GM12891 (cell line): ENCODE measurements at regions not wholly inside any gene's neighbourhood (a gene's known extent, or its start where the extent isn't known, plus 50 kb on each side); places are given as distances from the start of the nearest gene placed in this dataset.

ENCODE experiments used
- DNase-seq: peaks from one replicate; pipeline ENCODE4 v3.0.0; 2011; ENCODE audit warnings: low spot score; ENCODE audit not compliant: insufficient read length
- FAIRE-seq: peaks from 2 replicates; lab custom pipeline; 2011; peaks lifted over from hg19 to GRCh38; lab: Jason Lieb, UNC
- PAX5 ChIP-seq: IDR thresholded peaks from 2 replicates; pipeline ENCODE4 v1.6.1; 2011; ENCODE audit warnings: low read length, moderate library complexity, mild to moderate bottlenecking; ENCODE audit not compliant: insufficient read depth, severe bottlenecking
- POLR2A ChIP-seq: IDR thresholded peaks from 2 replicates; pipeline ENCODE4 v1.6.1; 2011; ENCODE audit warnings: low read depth, low read length, control low read depth
- POLR2AphosphoS5 ChIP-seq: IDR thresholded peaks from 2 replicates; pipeline ENCODE4 v1.6.1; 2011; ENCODE audit warnings: low read depth, low read length, control low read depth
- POU2F2 ChIP-seq: IDR thresholded peaks from 2 replicates; pipeline ENCODE4 v1.6.1; 2011; ENCODE audit warnings: low read depth, mild to moderate bottlenecking, control low read depth, low read length, moderate library complexity
- SPI1 ChIP-seq: IDR thresholded peaks from 2 replicates; pipeline ENCODE4 v1.6.1; 2011; ENCODE audit warnings: low read depth, low read length, control low read depth
- TAF1 ChIP-seq: IDR thresholded peaks from 2 replicates; pipeline ENCODE4 v1.6.1; 2011; ENCODE audit warnings: low read depth, low read length, control low read depth

DNA sequence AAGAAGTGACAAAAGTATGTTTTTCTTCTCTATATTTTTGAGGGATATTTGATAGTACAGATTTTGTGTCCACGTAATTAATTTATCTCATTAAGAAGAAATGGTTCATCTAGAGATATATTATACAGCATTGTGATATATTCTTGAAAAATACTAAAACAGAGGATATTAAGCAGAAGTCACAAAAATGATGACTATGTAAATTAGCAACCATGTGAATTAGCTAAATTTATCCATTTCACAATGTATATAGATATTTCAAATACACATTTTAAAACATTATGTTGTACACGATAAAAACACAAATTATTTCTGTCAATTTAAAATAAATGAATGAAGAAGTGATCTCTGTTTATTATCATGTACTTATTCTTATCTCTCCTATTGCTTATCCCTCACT is 989.5 kb downstream of the TUSC7 start:
- FAIRE-seq (no peak), DNase-seq (no peak)
- TF ChIP-seq SPI1 (no peak), TAF1 (no peak), POLR2A (no peak), PAX5 (no peak), POU2F2 (no peak), POLR2AphosphoS5 (no peak)

- FAIRE-seq (no peak), DNase-seq (no peak)
- no peak for TF ChIP-seq TAF1
- TF ChIP-seq PAX5, result no peak
- no peak for TF ChIP-seq POLR2A
- no peak for TF ChIP-seq SPI1
- TF ChIP-seq POU2F2, result no peak
- TF ChIP-seq POLR2AphosphoS5, result no peak
Observed at GRCh38 chr3:117700573-117701360, 991.2 kb downstream of the TUSC7 start.

DNA sequence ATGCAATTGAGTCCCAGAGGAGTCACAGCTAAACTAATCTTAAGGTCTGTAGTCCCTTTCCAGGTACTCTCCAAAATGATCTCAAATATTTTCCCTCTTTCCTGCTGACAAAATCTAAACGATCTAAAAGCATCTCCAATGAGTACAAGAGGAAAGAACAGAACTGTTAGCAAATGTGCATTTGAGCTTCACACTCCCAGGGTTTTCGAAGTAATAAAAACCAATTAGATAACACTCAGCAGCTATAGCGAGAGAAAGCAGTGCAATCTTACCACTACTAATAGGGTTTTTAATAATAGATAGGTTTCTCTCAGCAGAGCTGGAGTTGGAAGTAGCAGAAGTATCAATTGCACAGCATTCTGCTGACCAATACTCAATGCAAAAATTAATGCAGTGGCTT is 995.4 kb downstream of the TUSC7 start:
- no peak for DNase-seq
- no peak for FAIRE-seq
- TF ChIP-seq POLR2AphosphoS5, result no peak
- no peak for TF ChIP-seq SPI1
- no peak for TF ChIP-seq POU2F2
- no peak for TF ChIP-seq TAF1
- no peak for TF ChIP-seq POLR2A
- no peak for TF ChIP-seq PAX5

GRCh38 chr3:117706037-117706436 is 996.5 kb downstream of the TUSC7 start:
- no peak for TF ChIP-seq POU2F2
- no peak for TF ChIP-seq PAX5
- no peak for TF ChIP-seq POLR2AphosphoS5
- TF ChIP-seq TAF1, result no peak
- TF ChIP-seq SPI1, result no peak
- no peak for TF ChIP-seq POLR2A
- no peak for FAIRE-seq
- no peak for DNase-seq

GRCh38 chr3:117706756-117707155 is 997.2 kb downstream of the TUSC7 start:
- no peak for DNase-seq
- FAIRE-seq, result no peak
- TF ChIP-seq POU2F2, result no peak
- TF ChIP-seq POLR2AphosphoS5, result no peak
- no peak for TF ChIP-seq PAX5
- no peak for TF ChIP-seq TAF1
- no peak for TF ChIP-seq POLR2A
- no peak for TF ChIP-seq SPI1

DNA sequence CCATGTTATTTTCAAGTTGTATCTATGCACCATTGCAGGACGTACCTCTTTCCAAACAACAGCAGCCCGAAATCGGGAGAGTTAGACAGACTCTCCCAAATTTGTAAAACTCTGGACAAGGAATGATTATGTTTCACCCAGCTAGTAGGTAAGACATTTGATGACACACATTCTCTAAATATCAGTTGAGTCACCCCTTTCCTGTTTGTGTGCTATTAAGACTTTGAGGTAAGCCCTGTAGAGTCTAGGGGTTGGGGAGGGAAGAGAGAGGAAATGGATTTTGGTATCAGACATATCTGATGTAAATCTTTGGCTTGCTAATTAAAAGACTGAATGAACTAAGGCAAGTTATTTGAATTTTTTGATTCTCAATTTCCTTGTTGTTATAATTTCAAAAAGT is 999.0 kb downstream of the TUSC7 start:
- no peak for TF ChIP-seq PAX5
- no peak for TF ChIP-seq TAF1
- no peak for TF ChIP-seq SPI1
- TF ChIP-seq POU2F2, result no peak
- no peak for TF ChIP-seq POLR2A
- TF ChIP-seq POLR2AphosphoS5, result no peak
- FAIRE-seq (no peak), DNase-seq (no peak)

DNA sequence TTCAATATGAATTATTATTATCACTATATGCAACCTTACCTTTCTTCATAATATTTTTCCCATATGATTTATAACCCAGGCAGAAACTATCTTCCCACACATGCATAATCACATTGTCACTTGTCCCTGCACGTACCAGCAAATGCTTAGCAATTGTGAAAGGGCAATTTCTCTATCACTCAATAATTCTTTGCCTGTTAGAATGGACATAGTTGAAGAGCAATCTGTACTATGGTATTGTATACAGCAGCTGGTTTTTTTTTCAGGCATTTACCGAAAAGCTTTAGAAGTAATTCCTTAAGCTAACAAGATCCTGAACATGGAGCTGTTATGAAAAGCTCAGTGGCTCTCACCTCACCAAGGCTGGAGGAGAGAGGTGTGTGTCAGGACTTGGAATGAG is 999.5 kb downstream of the TUSC7 start:
- FAIRE-seq, result no peak
- DNase-seq, result no peak
- no peak for TF ChIP-seq POLR2A
- TF ChIP-seq TAF1, result no peak
- no peak for TF ChIP-seq PAX5
- no peak for TF ChIP-seq POLR2AphosphoS5
- TF ChIP-seq SPI1, result no peak
- no peak for TF ChIP-seq POU2F2

DNA sequence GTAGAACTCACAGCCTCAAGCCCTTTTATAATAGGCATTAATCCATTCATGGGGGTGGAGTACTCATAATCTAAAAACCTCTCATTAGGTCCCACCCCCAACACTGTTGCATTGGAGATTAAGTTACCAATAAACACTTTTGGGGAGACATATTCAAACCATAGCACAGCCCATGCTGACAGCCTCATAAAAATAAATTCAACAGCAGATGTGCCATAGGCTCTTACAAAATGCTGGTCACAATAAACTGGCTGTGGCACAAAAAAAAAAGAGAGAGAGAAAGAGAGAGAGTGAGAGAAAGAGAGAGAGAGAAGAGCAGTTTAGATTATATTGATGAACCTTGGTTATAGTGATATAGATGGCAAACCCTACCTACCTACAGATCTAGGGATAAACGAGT is 1000.9 kb downstream of the TUSC7 start:
- no peak for FAIRE-seq
- TF ChIP-seq PAX5 (no peak), POU2F2 (no peak), POLR2A (no peak), SPI1 (no peak), POLR2AphosphoS5 (no peak), TAF1 (no peak)
- DNase-seq, result no peak

- DNase-seq (peak; percentile 2), FAIRE-seq (no peak)
- no peak for TF ChIP-seq POLR2A
- TF ChIP-seq PAX5, result no peak
- TF ChIP-seq TAF1, result no peak
- TF ChIP-seq POLR2AphosphoS5, result no peak
- no peak for TF ChIP-seq SPI1
Observed at GRCh38 chr3:117719316-117719926, 1009.8 kb downstream of the TUSC7 start.
